GM12878 (cell line): ENCODE measurements at regions not wholly inside any gene's neighbourhood (a gene's known extent, or its start where the extent isn't known, plus 50 kb on each side); places are given as distances from the start of the nearest gene placed in this dataset.

Experiments used
- ATF2 ChIP-seq: IDR thresholded peaks from 2 replicates; pipeline ENCODE4 v1.6.1; 2012; ENCODE audit warnings: low read length, inconsistent platforms
- CEBPB ChIP-seq, 2 experiments: fragments of 150-350 bp in 1 of 2; IDR thresholded peaks; 2 replicates each; pipeline ENCODE4 v1.6.1; 2012 to 2014; ENCODE audit warnings: low read depth in 2 of 2, low read length in 2 of 2, borderline replicate concordance in 1 of 2, inconsistent platforms in 1 of 2
- HDAC6 ChIP-seq: fragments of 200-600 bp; sonication (generic); IDR thresholded peaks from one replicate; pipeline ENCODE4 v1.8.0; 2017; ENCODE audit warnings: antibody characterized with exemption; ENCODE audit not compliant: unreplicated experiment
- POLR2AphosphoS5 ChIP-seq: IDR thresholded peaks from 2 replicates; pipeline ENCODE4 v1.6.1; 2011; ENCODE audit warnings: mild to moderate bottlenecking, low read length, inconsistent platforms

- TF ChIP-seq ATF2 (no peak), HDAC6 (no peak), CEBPB (IDR thresholded peaks at IDR 0.05; ENCODE audit: borderline replicate concordance in 1 of 2, low read depth in 2 of 2, low read length in 2 of 2) (no peak), POLR2AphosphoS5 (no peak)
These were observed 75.8 kb upstream of the FRY start for GRCh38 chr13:31955741-31956140.
